Large intestine (tissue), 3 donors: ENCODE measurements at regions not wholly inside any gene's neighbourhood (a gene's known extent, or its start where the extent isn't known, plus 50 kb on each side); places are given as distances from the start of the nearest gene placed in this dataset.

ENCODE experiments used
- DNase-seq, 2 donors: peaks; one replicate each; pipeline versions ENCODE4 v3.0.0 to v3.0.0-alpha.2; 2013
- H3K27ac ChIP-seq: one replicate; pipeline ENCODE4 v1.5.1; 2013; ENCODE audit warnings: low read length
- H3K27me3 ChIP-seq: 2 replicates; pipeline ENCODE4 v1.6.1; 2013; ENCODE audit warnings: low read length; ENCODE audit not compliant: control insufficient read depth, insufficient read depth
- H3K36me3 ChIP-seq: 2 replicates; pipeline ENCODE4 v1.6.1; 2013; ENCODE audit warnings: low read length; ENCODE audit not compliant: control insufficient read depth, insufficient read depth
- H3K4me1 ChIP-seq: one replicate; pipeline ENCODE4 v1.6.1; 2013; ENCODE audit warnings: low read length; ENCODE audit not compliant: control insufficient read depth, insufficient read depth
- H3K4me3 ChIP-seq: one replicate; pipeline ENCODE4 v1.5.1; 2013; ENCODE audit warnings: low read length
- H3K9me3 ChIP-seq: one replicate; pipeline ENCODE4 v1.6.1; 2013; ENCODE audit warnings: mild to moderate bottlenecking, low read depth, low read length, moderate library complexity; ENCODE audit not compliant: control insufficient read depth
- WGBS: methylation state at CpG from one replicate; pipeline ENCODE4 v1.1.5; 2013; ENCODE audit warnings: low lambda C conversion rate; ENCODE audit not compliant: insufficient coverage; 5-methylcytosine and 5-hydroxymethylcytosine counted together

DNA sequence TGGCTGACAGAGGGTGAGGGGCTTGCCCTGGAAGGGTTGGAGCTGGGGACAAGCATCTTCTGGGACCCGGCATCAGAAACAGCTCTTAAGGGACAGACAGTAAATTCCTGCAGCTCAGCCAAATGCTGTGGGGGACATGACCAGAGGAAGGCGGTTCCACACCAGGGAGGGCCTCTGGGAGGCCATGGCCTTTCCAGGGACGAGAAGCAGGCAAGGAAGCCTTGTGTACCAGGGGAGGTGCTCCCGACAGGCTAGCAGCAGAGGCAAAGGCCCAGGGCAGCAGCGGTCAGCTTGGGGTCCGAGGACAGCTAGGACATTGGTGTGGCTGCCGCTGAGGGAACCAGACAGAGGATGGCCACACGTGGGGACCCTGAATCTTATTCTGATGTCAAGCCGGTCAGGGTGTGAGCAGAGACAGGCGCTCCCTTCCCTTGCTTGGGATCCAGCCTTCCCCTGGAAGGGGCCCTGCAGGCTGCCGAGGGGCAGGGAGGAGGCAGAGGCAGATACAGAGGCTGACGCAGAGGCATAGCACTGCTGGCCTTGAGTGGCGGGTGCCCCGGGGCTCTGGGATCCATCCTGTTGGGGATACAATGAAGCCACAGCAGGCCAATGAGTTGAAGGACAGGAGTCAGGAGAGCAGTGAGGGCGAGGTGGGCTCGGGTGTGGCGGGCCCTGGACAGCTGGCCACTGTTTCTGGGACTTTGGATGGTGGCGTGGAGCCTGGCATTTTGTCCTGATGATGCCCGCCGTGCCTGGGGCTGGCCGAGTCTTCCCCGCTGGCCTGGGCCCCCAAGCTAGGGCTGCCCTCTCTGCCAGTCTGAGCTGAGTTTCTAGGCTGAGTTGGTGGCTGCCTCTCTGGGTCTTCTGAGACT is 64.1 kb upstream of the GPC1 start:
- Histone ChIP-seq H3K4me1 (peaks cover 7% of the 10 kb centered on the region), H3K9me3 (no peaks in the 10 kb centered on the region), H3K36me3 (no peaks in the 10 kb centered on the region), H3K4me3 (no peak overlapping the region), H3K27me3 (no peaks in the 10 kb centered on the region), H3K27ac (no peak overlapping the region)
- no peak for DNase-seq
- no CpG with 5 or more reads among the region's 22 CpGs for WGBS

- H3K27ac ChIP-seq: no peak overlapping the region
- H3K27me3 ChIP-seq: no peaks in the 10 kb centered on the region
- H3K36me3 ChIP-seq: no peaks in the 10 kb centered on the region
- no peak for DNase-seq
- no peaks in the 10 kb centered on the region for H3K9me3 ChIP-seq
- no CpG with 5 or more reads among the region's 5 CpGs for WGBS
- peaks cover 7% of the 10 kb centered on the region for H3K4me1 ChIP-seq
- H3K4me3 ChIP-seq: no peak overlapping the region
These were observed 63.4 kb upstream of the GPC1 start for GRCh38 chr2:240372101-240372500.

- no CpG with 5 or more reads among the region's 20 CpGs for WGBS
- Histone ChIP-seq H3K4me3 (no peak overlapping the region), H3K27me3 (no peaks in the 10 kb centered on the region), H3K4me1 (peaks cover 7% of the 10 kb centered on the region), H3K36me3 (no peaks in the 10 kb centered on the region), H3K9me3 (no peaks in the 10 kb centered on the region), H3K27ac (no peak overlapping the region)
- no peak for DNase-seq
These were observed 62.1 kb upstream of the GPC1 start for GRCh38 chr2:240373289-240373885.

DNA sequence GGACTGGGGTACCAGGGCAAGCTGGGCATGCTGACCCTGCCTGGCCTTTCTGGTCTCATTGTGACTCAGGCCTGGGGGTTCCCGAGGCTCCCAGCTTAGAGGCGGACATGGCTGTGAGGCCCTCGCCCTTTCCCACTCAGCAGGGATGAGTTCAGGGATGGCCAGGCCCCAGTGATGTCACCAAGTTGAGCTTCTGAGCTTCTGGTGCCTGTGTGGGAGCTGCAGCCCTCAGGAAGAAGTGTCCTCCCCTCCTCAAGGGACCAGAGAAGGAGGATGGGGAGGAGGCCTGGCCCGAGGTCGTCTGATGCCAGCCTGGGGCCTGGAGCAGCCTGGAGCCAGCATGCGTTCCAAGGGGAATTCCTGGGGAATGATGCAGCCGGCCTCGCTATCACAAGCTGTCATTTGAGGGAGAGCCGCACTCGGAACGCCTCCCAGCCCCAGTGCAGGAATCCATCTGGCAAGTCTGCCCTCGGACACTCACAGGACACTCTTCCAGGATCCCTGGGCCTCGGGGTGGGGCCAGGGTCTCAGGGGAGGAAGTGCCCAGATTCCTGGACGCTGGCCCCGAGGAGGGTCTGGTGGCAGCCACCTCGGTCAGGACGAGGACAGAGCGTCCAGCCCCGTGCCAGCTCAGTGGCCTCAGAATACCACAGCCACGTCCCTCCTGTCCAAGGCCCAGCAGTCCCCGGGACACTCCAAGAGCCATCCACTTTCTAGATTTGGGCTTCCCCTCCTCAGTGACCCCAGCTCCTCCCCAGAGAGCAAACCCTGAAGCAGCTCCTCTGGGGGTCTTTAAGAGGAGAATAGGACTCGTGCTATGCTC is 61.2 kb upstream of the GPC1 start:
- no peaks in the 10 kb centered on the region for H3K36me3 ChIP-seq
- no peaks in the 10 kb centered on the region for H3K27me3 ChIP-seq
- peak; percentile 37 to 40 for DNase-seq
- peaks cover 7% of the 10 kb centered on the region for H3K4me1 ChIP-seq
- H3K4me3 ChIP-seq: no peak overlapping the region
- no peaks in the 10 kb centered on the region for H3K9me3 ChIP-seq
- WGBS: no CpG with 5 or more reads among the region's 22 CpGs
- peak overlapping the region; percentile 21 for H3K27ac ChIP-seq

DNA sequence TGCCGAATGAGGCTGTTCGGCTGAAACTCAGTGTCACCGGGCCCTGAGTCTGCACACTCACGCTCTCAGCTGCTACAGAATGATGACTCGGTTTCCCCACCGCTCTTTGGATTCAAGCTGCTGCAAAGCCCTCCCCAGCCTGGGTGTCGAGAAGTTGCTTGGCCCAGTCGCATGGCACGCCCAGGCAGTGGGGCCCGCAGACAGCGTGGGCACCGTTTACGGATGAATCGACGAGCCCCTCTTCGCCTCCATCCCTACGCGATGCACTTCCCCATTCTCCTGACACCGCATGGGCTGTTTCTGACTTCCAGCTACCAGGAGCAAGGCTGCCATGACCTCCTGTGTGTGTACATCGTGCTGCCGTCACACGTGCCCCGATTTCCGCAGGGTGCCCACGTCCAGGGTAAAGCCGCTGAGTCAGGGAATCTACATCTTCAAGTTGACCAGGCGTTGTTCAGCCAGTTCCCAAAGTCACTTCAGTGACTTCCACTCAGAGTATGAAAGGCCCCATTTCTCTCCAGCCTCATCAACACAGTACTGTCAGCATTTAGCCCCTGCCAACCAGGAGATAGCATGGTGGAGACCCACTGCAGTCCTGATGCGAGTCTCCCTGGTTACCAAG is 60.3 kb upstream of the GPC1 start:
- no peaks in the 10 kb centered on the region for H3K36me3 ChIP-seq
- DNase-seq: no peak
- H3K27me3 ChIP-seq: no peaks in the 10 kb centered on the region
- H3K9me3 ChIP-seq: no peaks in the 10 kb centered on the region
- no CpG with 5 or more reads among the region's 28 CpGs for WGBS
- no peak overlapping the region for H3K4me3 ChIP-seq
- H3K4me1 ChIP-seq: peaks cover 2% of the 10 kb centered on the region
- no peak overlapping the region for H3K27ac ChIP-seq

DNA sequence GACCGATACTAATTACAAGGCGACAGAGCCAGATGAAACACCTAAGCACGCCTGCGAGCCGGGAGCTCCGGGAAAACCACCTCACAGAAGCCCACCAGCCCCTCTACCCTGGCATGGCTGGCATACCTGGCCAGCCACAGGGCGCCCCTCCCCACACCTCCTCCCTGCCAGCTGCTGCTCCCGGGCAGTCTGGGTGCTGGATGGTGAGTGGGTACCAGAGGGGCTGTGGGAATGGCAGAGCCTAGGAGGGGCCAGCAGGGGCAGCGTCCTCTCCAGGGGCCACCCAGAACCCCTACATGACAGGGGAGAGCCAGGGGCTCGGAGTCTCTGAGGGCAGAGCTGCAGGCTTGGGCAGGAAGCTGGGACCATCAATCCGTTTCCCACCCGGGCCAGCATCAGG is 58.7 kb upstream of the GPC1 start:
- WGBS: no CpG with 5 or more reads among the region's 12 CpGs
- peaks cover 2% of the 10 kb centered on the region for H3K4me1 ChIP-seq
- DNase-seq: no peak
- H3K36me3 ChIP-seq: no peaks in the 10 kb centered on the region
- H3K4me3 ChIP-seq: no peak overlapping the region
- no peaks in the 10 kb centered on the region for H3K9me3 ChIP-seq
- no peak overlapping the region for H3K27ac ChIP-seq
- H3K27me3 ChIP-seq: no peaks in the 10 kb centered on the region

DNA sequence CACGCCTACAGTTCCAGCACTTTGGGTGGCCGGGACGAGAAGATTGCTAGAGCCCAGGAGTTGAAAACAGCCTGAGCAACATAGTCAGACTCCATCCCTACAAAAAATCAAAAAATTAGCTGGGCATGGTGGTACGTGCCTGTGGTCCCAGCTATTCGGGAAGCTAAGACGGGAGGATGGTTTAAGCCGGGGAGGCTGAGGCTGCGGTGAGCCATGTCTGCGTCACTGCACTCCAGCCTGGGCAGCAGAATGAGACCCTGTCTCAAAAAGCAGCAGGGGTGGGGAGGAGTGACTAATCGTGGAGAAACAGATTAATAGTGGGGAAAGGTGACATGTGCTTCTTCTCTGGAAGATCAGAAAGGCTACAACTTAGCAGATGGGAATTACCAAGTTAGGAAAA is 58.1 kb upstream of the GPC1 start:
- Histone ChIP-seq H3K27ac (no peak overlapping the region), H3K36me3 (no peaks in the 10 kb centered on the region), H3K4me1 (peaks cover 2% of the 10 kb centered on the region), H3K27me3 (no peaks in the 10 kb centered on the region), H3K4me3 (no peak overlapping the region), H3K9me3 (no peaks in the 10 kb centered on the region)
- WGBS: no CpG with 5 or more reads among the region's 10 CpGs
- no peak for DNase-seq

DNA sequence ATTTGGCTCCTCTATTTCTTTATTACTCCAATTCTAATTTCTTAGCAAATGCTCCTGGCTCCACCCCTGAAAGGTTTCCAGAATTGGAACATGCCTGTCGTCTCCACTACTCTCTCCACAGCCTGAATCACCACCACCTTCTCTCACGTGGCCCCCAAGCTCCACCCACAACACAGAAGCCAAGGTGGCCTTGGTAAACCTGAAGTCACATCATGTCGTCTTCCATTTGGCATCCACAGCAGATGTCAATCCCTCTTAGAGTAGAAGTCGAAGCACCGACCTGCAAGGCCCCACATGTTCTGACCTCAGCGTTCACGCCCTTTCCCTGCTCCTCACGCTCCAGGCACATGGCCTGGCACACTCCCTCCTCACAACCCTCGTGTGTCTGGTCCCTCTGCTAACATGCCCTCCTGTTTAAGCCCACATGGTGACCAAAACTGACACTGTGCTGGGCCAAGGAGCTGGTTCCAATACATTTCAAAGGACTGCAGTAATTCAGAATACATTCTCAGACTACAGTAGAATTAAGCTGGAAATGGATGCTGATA is 56.3 kb upstream of the GPC1 start:
- no peaks in the 10 kb centered on the region for H3K27me3 ChIP-seq
- no peak overlapping the region for H3K27ac ChIP-seq
- DNase-seq: no peak
- H3K9me3 ChIP-seq: no peaks in the 10 kb centered on the region
- no peaks in the 10 kb centered on the region for H3K4me1 ChIP-seq
- H3K36me3 ChIP-seq: no peaks in the 10 kb centered on the region
- WGBS: 50% methylated on average over 1 of the region's 9 CpGs
- no peak overlapping the region for H3K4me3 ChIP-seq

DNA sequence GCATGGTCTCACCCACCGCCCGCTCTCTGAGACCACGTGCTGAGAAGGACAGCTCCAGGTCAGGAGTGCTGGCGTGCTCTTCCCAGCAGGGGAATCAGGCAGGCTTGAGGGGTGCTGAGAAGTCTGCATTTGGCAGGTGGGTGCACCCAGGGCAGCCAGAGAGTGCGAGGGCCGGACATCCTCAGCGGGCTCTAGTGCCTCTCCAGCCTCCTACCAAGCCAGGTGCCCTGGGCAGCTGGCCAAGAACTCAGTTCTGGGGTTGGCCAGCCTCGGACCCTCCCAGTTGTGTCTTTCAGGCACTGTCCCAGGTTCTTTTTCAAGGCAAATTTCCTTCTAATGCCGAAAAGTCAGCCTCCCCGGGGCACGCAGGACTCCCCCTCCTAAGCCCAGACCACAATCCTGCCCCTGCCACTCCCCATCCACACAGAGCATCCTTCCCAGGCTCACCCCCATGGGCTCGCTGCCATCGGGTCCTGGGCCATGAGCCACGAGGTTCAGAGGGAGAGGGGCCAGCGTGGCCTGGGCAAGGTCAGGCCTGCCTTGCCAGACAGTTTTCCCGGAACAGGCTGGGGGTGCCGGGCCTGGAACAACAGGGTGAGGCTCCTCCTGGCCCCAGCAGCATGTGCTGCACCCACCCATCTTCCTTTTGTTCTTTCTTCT is 52.2 kb upstream of the GPC1 start:
- no peaks in the 10 kb centered on the region for H3K9me3 ChIP-seq
- H3K4me3 ChIP-seq: no peak overlapping the region
- DNase-seq: no peak
- no peaks in the 10 kb centered on the region for H3K27me3 ChIP-seq
- no CpG with 5 or more reads among the region's 17 CpGs for WGBS
- no peak overlapping the region for H3K27ac ChIP-seq
- H3K4me1 ChIP-seq: no peaks in the 10 kb centered on the region
- H3K36me3 ChIP-seq: no peaks in the 10 kb centered on the region
